Panc1 (cell line): ENCODE measurements at regions not wholly inside any gene's neighbourhood (a gene's known extent, or its start where the extent isn't known, plus 50 kb on each side); places are given as distances from the start of the nearest gene placed in this dataset.

Source experiments
- CTCF ChIP-seq: fragments of 450-650 bp; IDR thresholded peaks from 2 replicates; pipeline ENCODE4 v1.5.1; 2017; ENCODE audit warnings: mild to moderate bottlenecking
- POLR2AphosphoS5 ChIP-seq: IDR thresholded peaks from 2 replicates; pipeline ENCODE4 v1.6.1; 2012; ENCODE audit warnings: mild to moderate bottlenecking, low read depth, low read length, moderate library complexity
- SIN3A ChIP-seq: IDR thresholded peaks from 2 replicates; pipeline ENCODE4 v1.6.1; 2012; ENCODE audit warnings: low read depth, mild to moderate bottlenecking, low read length, moderate library complexity, borderline replicate concordance; ENCODE audit not compliant: insufficient read depth

GRCh38 chr4:1497189-1497801 is 91.1 kb upstream of the NKX1-1 start:
- TF ChIP-seq CTCF = no peak
- no peak for TF ChIP-seq SIN3A
- no peak for TF ChIP-seq POLR2AphosphoS5
